IMR-90 (cell line): ENCODE measurements at regions not wholly inside any gene's neighbourhood (a gene's known extent, or its start where the extent isn't known, plus 50 kb on each side); places are given as distances from the start of the nearest gene placed in this dataset.

ENCODE experiments used
- ATAC-seq: fragments of 200-7000 bp; cut with Tn5 transposase; 2 replicates; pipeline ENCODE4 v1.9.1; 2020; ENCODE audit warnings: low read depth, mild to moderate bottlenecking, moderate library complexity
- BruUV-seq: library from RNA; stranded (reverse); fragments of 400-500 nt; replicated peaks from 2 replicates; lab custom pipeline; 2021; lab: Mats Ljungman, UMichigan
- CTCF ChIA-PET: fragments of 300-600 bp; formaldehyde crosslinking; extraction: SDS; loops from one replicate; lab custom pipeline; 2021; ENCODE audit warnings: antibody characterized with exemption; lab: Yijun Ruan, JAX
- POLR2A ChIA-PET: fragments of 300-600 bp; sonication (Branson Sonifier 250); formaldehyde crosslinking; loops from one replicate; lab custom pipeline; 2022; ENCODE audit warnings: antibody characterized with exemption; ENCODE audit not compliant: unreplicated experiment; lab: Charles Lee
- DNase-seq: peaks from one replicate; pipeline ENCODE4 v3.0.0; 2013
- H2AFZ ChIP-seq: replicated peaks from 2 replicates; pipeline ENCODE3; 2013; ENCODE audit warnings: low read length, mild to moderate bottlenecking; ENCODE audit not compliant: poor library complexity
- H2AK5ac ChIP-seq: 2 replicates; pipeline ENCODE4 v1.6.1; 2013; ENCODE audit warnings: low read depth, low read length, inconsistent platforms
- H2AK9ac ChIP-seq: replicated peaks from 2 replicates; pipeline ENCODE3; 2013; ENCODE audit warnings: mild to moderate bottlenecking, low read depth, low read length, moderate library complexity; ENCODE audit not compliant: poor library complexity
- H2BK120ac ChIP-seq: 2 replicates; pipeline ENCODE4 v1.6.1; 2013; ENCODE audit warnings: low read depth, low read length, inconsistent platforms
- H2BK15ac ChIP-seq: 3 replicates; pipeline ENCODE4 v1.6.1; 2013; ENCODE audit warnings: low read depth, low read length, inconsistent platforms
- H2BK20ac ChIP-seq: 2 replicates; pipeline ENCODE4 v1.6.1; 2013; ENCODE audit warnings: low read depth, mild to moderate bottlenecking, inconsistent platforms, low read length, moderate library complexity
- H2BK5ac ChIP-seq: 2 replicates; pipeline ENCODE4 v1.6.1; 2013; ENCODE audit warnings: mild to moderate bottlenecking, low read depth, low read length, inconsistent platforms; ENCODE audit not compliant: poor library complexity, severe bottlenecking
- H3K14ac ChIP-seq: replicated peaks from 2 replicates; pipeline ENCODE4 v1.6.1; 2013; ENCODE audit warnings: low read depth, low read length, inconsistent platforms
- H3K18ac ChIP-seq: 2 replicates; pipeline ENCODE4 v1.6.1; 2013; ENCODE audit warnings: low read depth, low read length, control low read depth
- H3K23ac ChIP-seq: 2 replicates; pipeline ENCODE4 v1.6.1; 2013; ENCODE audit warnings: low read depth, low read length, inconsistent platforms
- H3K27ac ChIP-seq: 2 replicates; pipeline ENCODE4 v1.5.1; 2013; ENCODE audit warnings: mild to moderate bottlenecking, control low read depth, low read length; ENCODE audit not compliant: insufficient read depth
- H3K27me3 ChIP-seq: 2 replicates; pipeline ENCODE4 v1.6.1; 2013; ENCODE audit warnings: low read length; ENCODE audit not compliant: control insufficient read depth, insufficient read depth
- H3K36me3 ChIP-seq: 2 replicates; pipeline ENCODE4 v1.6.1; 2013; ENCODE audit warnings: low read length, mixed read lengths; ENCODE audit not compliant: control insufficient read depth, insufficient read depth
- H3K4ac ChIP-seq: 2 replicates; pipeline ENCODE4 v1.6.1; 2013; ENCODE audit warnings: low read depth, low read length, inconsistent platforms
- H3K4me1 ChIP-seq: 2 replicates; pipeline ENCODE4 v1.6.1; 2013; ENCODE audit warnings: low read length, mixed read lengths; ENCODE audit not compliant: control insufficient read depth, insufficient read depth
- H3K4me2 ChIP-seq: 2 replicates; pipeline ENCODE4 v1.6.1; 2013; ENCODE audit warnings: low read depth, mild to moderate bottlenecking, control low read depth, low read length, moderate library complexity
- H3K4me3 ChIP-seq: 2 replicates; pipeline ENCODE4 v1.5.1; 2013; ENCODE audit warnings: low read depth, mild to moderate bottlenecking, control low read depth, low read length, moderate library complexity; ENCODE audit not compliant: insufficient read depth
- H3K56ac ChIP-seq: 2 replicates; pipeline ENCODE4 v1.6.1; 2013; ENCODE audit warnings: low read length, inconsistent platforms; ENCODE audit not compliant: insufficient read depth; ENCODE audit errors: extremely low read depth
- H3K79me1 ChIP-seq, 2 experiments: 2 replicates each; pipeline ENCODE4 v1.6.1; 2013; ENCODE audit warnings: low read length in 2 of 2, inconsistent platforms in 1 of 2, low read depth in 1 of 2
- H3K9ac ChIP-seq: 2 replicates; pipeline ENCODE4 v1.6.1; 2013; ENCODE audit warnings: low read depth, low read length, control low read depth
- H3K9me1 ChIP-seq: 2 replicates; pipeline ENCODE4 v1.6.1; 2013; ENCODE audit warnings: low read length, inconsistent platforms; ENCODE audit not compliant: insufficient read depth
- H3K9me3 ChIP-seq: 2 replicates; pipeline ENCODE4 v1.6.1; 2013; ENCODE audit warnings: low read length; ENCODE audit not compliant: control insufficient read depth, insufficient read depth
- H4K20me1 ChIP-seq: 2 replicates; pipeline ENCODE4 v1.6.1; 2013; ENCODE audit warnings: low read length, inconsistent platforms; ENCODE audit not compliant: insufficient read depth
- H4K5ac ChIP-seq: 2 replicates; pipeline ENCODE4 v1.6.1; 2013; ENCODE audit warnings: mild to moderate bottlenecking, low read depth, low read length, control low read depth
- H4K8ac ChIP-seq, 2 experiments: 2 replicates each; pipeline ENCODE4 v1.6.1; 2013; ENCODE audit warnings: low read depth in 2 of 2, low read length in 2 of 2, control low read depth in 1 of 2, inconsistent platforms in 1 of 2
- H4K91ac ChIP-seq: 2 replicates; pipeline ENCODE4 v1.6.1; 2013; ENCODE audit warnings: low read depth, low read length, inconsistent platforms; ENCODE audit not compliant: insufficient read depth
- CEBPB ChIP-seq: IDR thresholded peaks from 2 replicates; pipeline ENCODE4 v1.6.1; 2012; ENCODE audit warnings: low read depth, low read length, improper control_type of control experiment
- WGBS, 2 experiments: methylation state at CpG; one replicate each; pipeline versions ENCODE4 v1.1.5 to v1.1.7; 2013; ENCODE audit warnings: missing lambda C conversion rate in 2 of 2; ENCODE audit not compliant: insufficient read length in 1 of 2; ENCODE audit errors: extremely low coverage in 2 of 2; 5-methylcytosine and 5-hydroxymethylcytosine counted together
- dilution Hi-C: fragments of 300-500 bp; cut with HindIII; formaldehyde crosslinking; loops from one replicate; pipeline ENCODE4 v1.14.3; 2018; ENCODE audit warnings: low sequenced_read_pairs; ENCODE audit not compliant: unreplicated experiment
- in situ Hi-C: fragments of 300-500 bp; cut with MboI; formaldehyde crosslinking; loops from 3 replicates; pipeline ENCODE4 v1.14.3; 2019; ENCODE audit warnings: low sequenced_read_pairs, inconsistent platforms, mixed read lengths
- intact Hi-C: fragments of 100-400 bp; cut with micrococcal nuclease; formaldehyde crosslinking; loops from 2 replicates; pipeline ENCODE4 v1.10.0; 2022

DNA sequence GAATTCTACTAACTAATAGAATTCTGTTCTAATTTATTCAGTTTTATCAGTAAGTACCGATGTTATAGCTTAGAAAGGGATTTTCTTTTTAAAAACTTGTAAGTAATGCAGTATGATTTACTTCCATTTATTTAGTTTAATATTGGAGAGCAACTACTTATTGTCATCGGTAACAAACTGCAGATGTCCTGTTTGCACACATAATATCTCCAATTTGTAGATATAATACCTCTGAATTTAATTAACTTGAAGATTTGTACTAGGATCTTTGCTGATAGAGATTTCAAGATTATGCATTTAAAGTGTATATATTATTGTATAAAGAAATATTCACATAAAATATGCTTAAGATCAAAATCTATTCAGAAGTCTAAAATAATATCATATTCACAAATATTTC, 356.7 kb downstream of the PCDH17 start:
- dilution Hi-C loops = no loop called here

More for the DNA sequence above, 356.7 kb downstream of the PCDH17 start:
- H3K4me2 ChIP-seq = no peak overlapping the region
- no peak overlapping the region for H4K5ac ChIP-seq
- BruUV-seq = no TSS peak
- H3K9me3 ChIP-seq = 0 out of 2 replicates have a peak, but pooled peaks cover 2% of the 10 kb centered on the region
- no peak overlapping the region for H3K27ac ChIP-seq
- H2AFZ ChIP-seq = no peak overlapping the region
- in situ Hi-C loops = no loop called here
- DNase-seq = no peak
- H3K9ac ChIP-seq = no peak overlapping the region
- no peak overlapping the region for H2BK20ac ChIP-seq
- no peak overlapping the region for H2AK5ac ChIP-seq
- no peaks in the 10 kb centered on the region for H3K79me1 ChIP-seq
- ChIA-PET POLR2A (no interaction called here), CTCF (no interaction called here)
- no peak overlapping the region for H3K56ac ChIP-seq
- H3K18ac ChIP-seq = no peak overlapping the region
- no peaks in the 10 kb centered on the region for H3K9me1 ChIP-seq
- H4K8ac ChIP-seq = no peak overlapping the region
- no peak overlapping the region for H2BK120ac ChIP-seq
- WGBS, 2 experiments = no CpG with 5 or more reads among the region's 2 CpGs
- H3K4me3 ChIP-seq = no peak overlapping the region
- H3K27me3 ChIP-seq = no peaks in the 10 kb centered on the region
- H4K91ac ChIP-seq = no peak overlapping the region
- no peak overlapping the region for H3K14ac ChIP-seq
- TF ChIP-seq CEBPB = no peak
- H3K4ac ChIP-seq = no peak overlapping the region
- no peaks in the 10 kb centered on the region for H4K20me1 ChIP-seq
- H3K23ac ChIP-seq = no peak overlapping the region
- no peak for ATAC-seq
- no peak overlapping the region for H2AK9ac ChIP-seq
- H3K4me1 ChIP-seq = no peaks in the 10 kb centered on the region
- no peaks in the 10 kb centered on the region for H3K36me3 ChIP-seq
- H2BK5ac ChIP-seq = no peak overlapping the region
- no peak overlapping the region for H2BK15ac ChIP-seq
- intact Hi-C loops = no loop called here
